ENCODE measurements at regions not wholly inside any gene's neighbourhood (a gene's known extent, or its start where the extent isn't known, plus 50 kb on each side); places are given as distances from the start of the nearest gene placed in this dataset.

DNA sequence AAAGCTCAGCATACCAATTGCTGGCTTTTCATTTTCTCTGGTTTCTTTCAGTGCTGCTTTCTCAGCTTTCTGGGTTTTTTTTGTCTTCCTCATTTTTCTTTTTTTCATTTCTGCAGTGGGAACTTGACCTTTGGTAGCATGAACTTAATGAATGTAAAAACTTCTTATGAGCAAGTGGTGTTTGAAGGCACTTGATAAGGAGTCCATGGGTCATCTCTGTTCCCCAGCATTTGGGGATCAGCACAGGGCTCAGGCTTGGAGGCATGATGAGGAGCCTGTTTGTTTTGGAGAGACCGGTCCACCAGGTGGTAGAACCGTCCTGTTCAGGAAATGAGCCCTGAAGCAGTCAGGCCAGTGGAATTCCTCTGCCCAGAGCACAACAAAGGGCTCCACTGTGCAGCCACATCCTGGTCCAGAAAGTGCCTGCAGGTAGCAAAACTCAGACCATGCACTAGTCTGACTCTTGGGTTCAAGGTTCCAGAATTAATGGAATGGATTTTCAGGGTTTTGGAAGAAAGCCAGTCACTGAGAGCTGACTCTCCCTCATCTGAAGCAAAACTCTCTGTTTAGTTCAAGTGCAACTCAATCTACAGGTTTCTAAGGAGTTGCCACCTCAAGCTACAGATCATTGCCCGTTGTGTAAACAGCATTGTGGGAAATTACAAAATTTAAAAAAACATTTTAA is 52.3 kb upstream of the ADGRF1 start (continued):
- TF ChIP-seq, protein P1, sequence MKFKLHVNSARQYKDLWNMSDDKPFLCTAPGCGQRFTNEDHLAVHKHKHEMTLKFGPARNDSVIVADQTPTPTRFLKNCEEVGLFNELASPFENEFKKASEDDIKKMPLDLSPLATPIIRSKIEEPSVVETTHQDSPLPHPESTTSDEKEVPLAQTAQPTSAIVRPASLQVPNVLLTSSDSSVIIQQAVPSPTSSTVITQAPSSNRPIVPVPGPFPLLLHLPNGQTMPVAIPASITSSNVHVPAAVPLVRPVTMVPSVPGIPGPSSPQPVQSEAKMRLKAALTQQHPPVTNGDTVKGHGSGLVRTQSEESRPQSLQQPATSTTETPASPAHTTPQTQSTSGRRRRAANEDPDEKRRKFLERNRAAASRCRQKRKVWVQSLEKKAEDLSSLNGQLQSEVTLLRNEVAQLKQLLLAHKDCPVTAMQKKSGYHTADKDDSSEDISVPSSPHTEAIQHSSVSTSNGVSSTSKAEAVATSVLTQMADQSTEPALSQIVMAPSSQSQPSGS (CRISPR knock-in tag; IDR thresholded peaks at IDR 0.05): peak; percentile 85
- peak; percentile 89; the same call in 1 of the 2 replicates for TF ChIP-seq MIXL1 (CRISPR knock-in tag; IDR thresholded peaks at IDR 0.05)
- TF ChIP-seq TGIF2 (CRISPR knock-in tag; IDR thresholded peaks at IDR 0.05): peak; percentile 88; the same call in 1 of the 2 replicates
- TF ChIP-seq CBFB (CRISPR knock-in tag; IDR thresholded peaks at IDR 0.05): peak; percentile 54; the same call in 1 of the 2 replicates
- TF ChIP-seq CC2D1A (CRISPR knock-in tag; IDR thresholded peaks at IDR 0.05): no peak
- no peak for TF ChIP-seq ZNF20 (CRISPR knock-in tag; IDR thresholded peaks at IDR 0.05)
- TF ChIP-seq, protein P2, sequence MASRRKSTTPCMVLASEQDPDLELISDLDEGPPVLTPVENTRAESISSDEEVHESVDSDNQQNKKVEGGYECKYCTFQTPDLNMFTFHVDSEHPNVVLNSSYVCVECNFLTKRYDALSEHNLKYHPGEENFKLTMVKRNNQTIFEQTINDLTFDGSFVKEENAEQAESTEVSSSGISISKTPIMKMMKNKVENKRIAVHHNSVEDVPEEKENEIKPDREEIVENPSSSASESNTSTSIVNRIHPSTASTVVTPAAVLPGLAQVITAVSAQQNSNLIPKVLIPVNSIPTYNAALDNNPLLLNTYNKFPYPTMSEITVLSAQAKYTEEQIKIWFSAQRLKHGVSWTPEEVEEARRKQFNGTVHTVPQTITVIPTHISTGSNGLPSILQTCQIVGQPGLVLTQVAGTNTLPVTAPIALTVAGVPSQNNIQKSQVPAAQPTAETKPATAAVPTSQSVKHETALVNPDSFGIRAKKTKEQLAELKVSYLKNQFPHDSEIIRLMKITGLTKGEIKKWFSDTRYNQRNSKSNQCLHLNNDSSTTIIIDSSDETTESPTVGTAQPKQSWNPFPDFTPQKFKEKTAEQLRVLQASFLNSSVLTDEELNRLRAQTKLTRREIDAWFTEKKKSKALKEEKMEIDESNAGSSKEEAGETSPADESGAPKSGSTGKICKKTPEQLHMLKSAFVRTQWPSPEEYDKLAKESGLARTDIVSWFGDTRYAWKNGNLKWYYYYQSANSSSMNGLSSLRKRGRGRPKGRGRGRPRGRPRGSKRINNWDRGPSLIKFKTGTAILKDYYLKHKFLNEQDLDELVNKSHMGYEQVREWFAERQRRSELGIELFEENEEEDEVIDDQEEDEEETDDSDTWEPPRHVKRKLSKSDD (CRISPR knock-in tag; IDR thresholded peaks at IDR 0.05; ENCODE audit: low read depth): peak; percentile 57; the same call in 1 of the 2 replicates
- TF ChIP-seq ERF (CRISPR knock-in tag; IDR thresholded peaks at IDR 0.05): peak; percentile 66
- peak; percentile 51; the same call in 1 of the 2 replicates for TF ChIP-seq YEATS4 (CRISPR knock-in tag; IDR thresholded peaks at IDR 0.05; ENCODE audit: borderline replicate concordance)
- TF ChIP-seq ZNF205 (CRISPR knock-in tag; IDR thresholded peaks at IDR 0.05): 0 out of 2 replicates have a peak, but pooled peaks have one; percentile 60
- TF ChIP-seq ESRRA (CRISPR knock-in tag; IDR thresholded peaks at IDR 0.05; ENCODE audit: low read depth): peak; percentile 87
- TF ChIP-seq ETV5 (CRISPR knock-in tag; IDR thresholded peaks at IDR 0.05; ENCODE audit: borderline replicate concordance): peak; percentile 93
- TF ChIP-seq, protein P3, sequence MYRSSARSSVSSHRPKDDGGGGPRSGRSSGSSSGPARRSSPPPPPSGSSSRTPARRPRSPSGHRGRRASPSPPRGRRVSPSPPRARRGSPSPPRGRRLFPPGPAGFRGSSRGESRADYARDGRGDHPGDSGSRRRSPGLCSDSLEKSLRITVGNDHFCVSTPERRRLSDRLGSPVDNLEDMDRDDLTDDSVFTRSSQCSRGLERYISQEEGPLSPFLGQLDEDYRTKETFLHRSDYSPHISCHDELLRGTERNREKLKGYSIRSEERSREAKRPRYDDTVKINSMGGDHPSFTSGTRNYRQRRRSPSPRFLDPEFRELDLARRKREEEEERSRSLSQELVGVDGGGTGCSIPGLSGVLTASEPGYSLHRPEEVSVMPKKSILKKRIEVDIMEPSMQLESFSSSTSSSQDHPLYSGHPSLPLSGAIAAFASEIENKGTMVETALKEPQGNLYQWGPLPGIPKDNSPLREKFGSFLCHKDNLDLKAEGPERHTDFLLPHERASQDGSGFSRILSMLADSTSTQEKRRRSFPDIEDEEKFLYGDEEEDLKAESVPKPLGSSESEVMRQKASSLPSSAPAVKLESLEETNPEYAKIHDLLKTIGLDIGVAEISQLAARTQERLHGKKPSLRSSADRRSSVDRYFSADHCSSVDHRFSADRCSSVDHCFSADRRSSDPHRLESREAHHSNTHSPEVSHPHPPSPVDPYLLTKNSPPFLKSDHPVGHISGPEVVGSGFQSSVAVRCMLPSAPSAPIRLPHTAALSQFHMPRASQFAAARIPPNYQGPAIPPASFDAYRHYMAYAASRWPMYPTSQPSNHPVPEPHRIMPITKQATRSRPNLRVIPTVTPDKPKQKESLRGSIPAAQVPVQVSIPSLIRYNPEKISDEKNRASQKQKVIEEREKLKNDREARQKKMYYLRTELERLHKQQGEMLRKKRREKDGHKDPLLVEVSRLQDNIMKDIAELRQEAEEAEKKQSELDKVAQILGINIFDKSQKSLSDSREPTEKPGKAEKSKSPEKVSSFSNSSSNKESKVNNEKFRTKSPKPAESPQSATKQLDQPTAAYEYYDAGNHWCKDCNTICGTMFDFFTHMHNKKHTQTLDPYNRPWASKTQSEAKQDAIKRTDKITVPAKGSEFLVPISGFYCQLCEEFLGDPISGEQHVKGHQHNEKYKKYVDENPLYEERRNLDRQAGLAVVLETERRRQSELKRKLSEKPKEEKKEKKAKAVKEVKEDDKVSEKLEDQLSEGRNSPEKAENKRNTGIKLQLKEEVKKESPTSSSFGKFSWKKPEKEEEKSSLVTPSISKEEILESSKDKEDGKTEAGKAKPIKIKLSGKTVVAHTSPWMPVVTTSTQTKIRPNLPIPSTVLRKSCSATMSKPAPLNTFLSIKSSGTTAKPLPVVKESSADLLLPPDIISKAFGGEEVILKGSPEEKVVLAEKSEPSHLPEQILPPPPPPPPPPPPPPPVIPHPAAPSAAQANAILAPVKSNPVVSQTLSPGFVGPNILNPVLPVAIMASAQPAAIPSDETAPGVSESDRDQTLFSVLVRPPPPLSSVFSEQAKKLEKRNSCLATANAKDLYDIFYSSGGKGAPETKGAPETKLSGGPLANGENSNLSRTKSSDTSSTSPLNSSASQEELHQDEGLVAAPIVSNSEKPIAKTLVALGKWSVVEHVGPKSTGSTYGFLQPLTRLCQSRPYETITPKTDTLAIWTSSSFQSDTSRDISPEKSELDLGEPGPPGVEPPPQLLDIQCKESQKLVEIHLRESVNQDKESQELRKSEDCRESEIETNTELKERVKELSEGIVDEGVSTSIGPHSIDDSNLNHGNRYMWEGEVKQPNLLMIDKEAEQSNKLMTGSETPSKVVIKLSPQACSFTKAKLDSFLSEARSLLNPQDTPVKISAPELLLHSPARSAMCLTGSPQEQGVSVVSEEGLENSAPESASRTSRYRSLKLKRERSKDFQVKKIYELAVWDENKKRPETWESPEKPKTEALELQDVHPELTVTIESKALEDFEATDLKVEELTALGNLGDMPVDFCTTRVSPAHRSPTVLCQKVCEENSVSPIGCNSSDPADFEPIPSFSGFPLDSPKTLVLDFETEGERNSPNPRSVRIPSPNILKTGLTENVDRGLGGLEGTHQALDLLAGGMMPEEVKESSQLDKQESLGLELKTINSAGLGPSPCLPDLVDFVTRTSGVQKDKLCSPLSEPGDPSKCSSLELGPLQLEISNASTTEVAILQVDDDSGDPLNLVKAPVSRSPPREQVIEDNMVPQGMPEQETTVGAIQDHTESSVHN (CRISPR knock-in tag; IDR thresholded peaks at IDR 0.05): peak; percentile 53; the same call in 1 of the 2 replicates
- TF ChIP-seq ZNF34 (CRISPR knock-in tag; IDR thresholded peaks at IDR 0.05; ENCODE audit: borderline replicate concordance): 0 out of 2 replicates have a peak, but pooled peaks have one; percentile 47
- TF ChIP-seq FOXJ3 (CRISPR knock-in tag; IDR thresholded peaks at IDR 0.05; ENCODE audit: borderline replicate concordance): peak; percentile 85
